Bronchial epithelial cell (primary cell): ENCODE measurements at regions not wholly inside any gene's neighbourhood (a gene's known extent, or its start where the extent isn't known, plus 50 kb on each side); places are given as distances from the start of the nearest gene placed in this dataset.

Source experiments
- DNase-seq: peaks from one replicate; pipeline ENCODE4 v3.0.0-alpha.2; 2010; ENCODE audit warnings: low read depth
- FAIRE-seq: peaks from 2 replicates; lab custom pipeline; 2011; peaks lifted over from hg19 to GRCh38; lab: Jason Lieb, UNC
- H3K27me3 ChIP-seq: 2 replicates; pipeline ENCODE4 v1.5.1; 2011; ENCODE audit warnings: low read length; ENCODE audit not compliant: control insufficient read depth, insufficient read depth
- H3K36me3 ChIP-seq: 2 replicates; pipeline ENCODE4 v1.5.1; 2011; ENCODE audit warnings: low read length; ENCODE audit not compliant: control insufficient read depth, insufficient read depth
- H3K4me3 ChIP-seq: 2 replicates; pipeline ENCODE4 v1.5.1; 2011; ENCODE audit warnings: mild to moderate bottlenecking, low read depth, low read length, control low read depth
- CTCF ChIP-seq: IDR thresholded peaks from 2 replicates; pipeline ENCODE4 v1.5.1; 2011; ENCODE audit warnings: mild to moderate bottlenecking, moderate library complexity, low read length, control low read depth, inconsistent platforms; ENCODE audit not compliant: insufficient read depth, severe bottlenecking

DNA sequence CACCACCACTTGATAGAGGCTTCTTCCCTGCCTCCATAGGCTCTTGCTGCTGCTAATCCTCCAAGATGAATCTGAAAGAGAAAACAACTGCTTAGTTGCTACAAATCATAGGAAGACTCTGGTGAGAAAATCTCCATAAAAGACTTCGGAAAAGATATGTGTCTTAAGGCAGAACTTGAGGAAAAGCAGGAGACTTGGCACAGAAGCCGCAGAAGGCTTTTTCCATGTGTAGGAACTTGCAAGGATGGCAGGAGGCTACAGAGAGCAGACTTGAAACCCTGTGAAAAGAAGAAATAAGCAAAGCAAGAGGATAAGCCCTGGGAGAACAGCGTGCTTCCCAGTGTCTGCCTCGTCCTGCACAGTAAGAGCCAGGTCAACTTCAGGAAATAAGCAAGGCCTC, 128.2 kb upstream of the NDUFV2 start:
- Histone ChIP-seq H3K4me3 (no peak overlapping the region), H3K27me3 (no peaks in the 10 kb centered on the region), H3K36me3 (no peaks in the 10 kb centered on the region)
- DNase-seq: no peak
- TF ChIP-seq CTCF: no peak
- no peak for FAIRE-seq

- no peak for FAIRE-seq
- H3K27me3 ChIP-seq: no peaks in the 10 kb centered on the region
Observed at GRCh38 chr18:8974696-8975095, 127.8 kb upstream of the NDUFV2 start.

DNA sequence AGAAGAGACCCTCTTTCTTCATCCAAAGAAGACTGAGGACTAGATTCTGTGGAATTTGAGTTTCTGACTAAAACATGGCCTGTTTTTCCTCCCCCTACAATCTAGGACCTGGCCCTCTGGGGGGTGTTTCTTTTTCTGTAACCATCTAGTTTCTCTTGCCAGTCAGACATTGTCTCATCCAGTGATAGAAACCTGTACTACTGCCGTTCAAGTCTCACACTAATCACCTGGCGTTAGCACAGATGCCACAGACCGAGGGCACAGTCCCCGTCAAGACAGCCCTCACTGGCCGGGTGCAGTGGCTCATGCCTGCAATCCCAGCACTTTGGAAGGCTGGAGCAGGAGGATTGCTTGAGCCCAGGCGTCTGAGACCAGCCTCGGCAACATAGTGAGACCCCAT, 126.9 kb upstream of the NDUFV2 start:
- TF ChIP-seq CTCF: no peak
- H3K36me3 ChIP-seq: no peaks in the 10 kb centered on the region
- no peak for FAIRE-seq
- DNase-seq: no peak
- H3K4me3 ChIP-seq: no peak overlapping the region
- no peaks in the 10 kb centered on the region for H3K27me3 ChIP-seq

More at GRCh38 chr18:8974696-8975095, 127.8 kb upstream of the NDUFV2 start:
- no peak for TF ChIP-seq CTCF
- no peaks in the 10 kb centered on the region for H3K36me3 ChIP-seq
- no peak overlapping the region for H3K4me3 ChIP-seq
- no peak for DNase-seq

DNA sequence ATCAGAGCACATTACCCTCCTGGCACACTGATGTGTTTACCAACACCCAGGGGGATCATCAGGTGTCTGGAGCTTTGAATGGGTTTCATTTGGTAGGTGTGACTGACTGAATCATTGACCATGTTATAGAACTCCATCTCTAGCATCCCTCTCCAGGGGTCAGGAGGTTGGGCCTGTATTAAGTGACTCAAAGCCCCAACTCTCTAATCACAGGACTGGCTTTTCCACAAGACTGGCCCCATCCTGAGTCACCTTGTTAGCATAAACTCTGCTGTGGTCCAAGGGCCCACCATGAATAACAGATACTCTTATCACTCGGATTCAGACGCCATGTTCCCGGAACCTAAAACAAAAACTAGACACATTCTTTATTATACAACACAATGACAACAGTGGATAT, 125.9 kb upstream of the NDUFV2 start:
- no peak for TF ChIP-seq CTCF
- FAIRE-seq (no peak), DNase-seq (no peak)
- Histone ChIP-seq H3K36me3 (no peaks in the 10 kb centered on the region), H3K27me3 (no peaks in the 10 kb centered on the region), H3K4me3 (no peak overlapping the region)

DNA sequence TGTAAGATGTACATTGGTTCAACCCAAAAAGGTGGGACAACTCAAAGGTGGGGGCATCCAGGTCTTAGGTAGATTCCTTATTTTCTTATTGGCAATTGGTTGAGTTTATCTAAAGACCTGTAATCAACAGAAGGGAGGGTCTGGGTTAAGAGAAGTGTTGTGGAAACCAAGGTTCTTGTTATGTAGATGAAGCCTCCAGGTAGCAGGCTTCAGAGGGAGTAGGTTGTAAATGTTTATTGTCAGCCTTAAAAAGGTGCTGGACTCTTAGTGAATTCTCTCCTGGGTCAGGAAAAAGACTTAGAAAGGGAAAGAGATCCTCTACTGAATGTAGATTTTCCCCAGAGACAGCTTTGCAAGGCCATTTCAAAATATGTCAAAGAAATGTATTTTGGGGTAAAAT, 125.3 kb upstream of the NDUFV2 start:
- H3K36me3 ChIP-seq: no peaks in the 10 kb centered on the region
- DNase-seq (no peak), FAIRE-seq (no peak)
- no peak for TF ChIP-seq CTCF
- no peaks in the 10 kb centered on the region for H3K27me3 ChIP-seq
- H3K4me3 ChIP-seq: no peak overlapping the region

GRCh38 chr18:8977701-8978100, 124.8 kb upstream of the NDUFV2 start:
- DNase-seq: no peak
- no peaks in the 10 kb centered on the region for H3K27me3 ChIP-seq
- H3K36me3 ChIP-seq: no peaks in the 10 kb centered on the region
- TF ChIP-seq CTCF: no peak
- FAIRE-seq: no peak
- no peak overlapping the region for H3K4me3 ChIP-seq
